GM20000 (cell line): ENCODE measurements at regions not wholly inside any gene's neighbourhood (a gene's known extent, or its start where the extent isn't known, plus 50 kb on each side); places are given as distances from the start of the nearest gene placed in this dataset.
A peak's percentile ranks its signal among the peaks of the same experiment; 100 is the strongest.
"Not testable (repeated sequence)": the region's sequence is repeated elsewhere in the genome, so short reads cannot be mapped to it uniquely, and the experiment has no call there.

Experiments used
- DNase-seq: peaks from one replicate; pipeline ENCODE4 v3.0.0; 2012; ENCODE audit warnings: low spot score
- TF ChIP-seq, protein P1 (sequence below): IDR thresholded peaks from 2 replicates; pipeline ENCODE4 v1.5.1; 2012; ENCODE audit warnings: mild to moderate bottlenecking, control low read depth; ENCODE audit errors: extremely low read depth, missing control alignments

GRCh38 chr9:1918622-1919021 is 96.5 kb upstream of the SMARCA2 start:
- TF ChIP-seq, protein P1, sequence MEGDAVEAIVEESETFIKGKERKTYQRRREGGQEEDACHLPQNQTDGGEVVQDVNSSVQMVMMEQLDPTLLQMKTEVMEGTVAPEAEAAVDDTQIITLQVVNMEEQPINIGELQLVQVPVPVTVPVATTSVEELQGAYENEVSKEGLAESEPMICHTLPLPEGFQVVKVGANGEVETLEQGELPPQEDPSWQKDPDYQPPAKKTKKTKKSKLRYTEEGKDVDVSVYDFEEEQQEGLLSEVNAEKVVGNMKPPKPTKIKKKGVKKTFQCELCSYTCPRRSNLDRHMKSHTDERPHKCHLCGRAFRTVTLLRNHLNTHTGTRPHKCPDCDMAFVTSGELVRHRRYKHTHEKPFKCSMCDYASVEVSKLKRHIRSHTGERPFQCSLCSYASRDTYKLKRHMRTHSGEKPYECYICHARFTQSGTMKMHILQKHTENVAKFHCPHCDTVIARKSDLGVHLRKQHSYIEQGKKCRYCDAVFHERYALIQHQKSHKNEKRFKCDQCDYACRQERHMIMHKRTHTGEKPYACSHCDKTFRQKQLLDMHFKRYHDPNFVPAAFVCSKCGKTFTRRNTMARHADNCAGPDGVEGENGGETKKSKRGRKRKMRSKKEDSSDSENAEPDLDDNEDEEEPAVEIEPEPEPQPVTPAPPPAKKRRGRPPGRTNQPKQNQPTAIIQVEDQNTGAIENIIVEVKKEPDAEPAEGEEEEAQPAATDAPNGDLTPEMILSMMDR, result no peak
- DNase-seq, result no peak

- TF ChIP-seq, protein P1, result no peak
- DNase-seq, result no peak
Observed at GRCh38 chr9:1919229-1919628, 95.9 kb upstream of the SMARCA2 start.

GRCh38 chr9:1920386-1920785 is 94.8 kb upstream of the SMARCA2 start:
- DNase-seq, result no peak

GRCh38 chr9:1922026-1922425 is 93.1 kb upstream of the SMARCA2 start:
- TF ChIP-seq, protein P1, result no peak
- DNase-seq, result no peak

More at GRCh38 chr9:1920386-1920785, 94.8 kb upstream of the SMARCA2 start:
- TF ChIP-seq, protein P1, result no peak

- TF ChIP-seq, protein P1, result no peak
- no peak for DNase-seq
Observed at GRCh38 chr9:1927546-1927945, 87.6 kb upstream of the SMARCA2 start.

DNA sequence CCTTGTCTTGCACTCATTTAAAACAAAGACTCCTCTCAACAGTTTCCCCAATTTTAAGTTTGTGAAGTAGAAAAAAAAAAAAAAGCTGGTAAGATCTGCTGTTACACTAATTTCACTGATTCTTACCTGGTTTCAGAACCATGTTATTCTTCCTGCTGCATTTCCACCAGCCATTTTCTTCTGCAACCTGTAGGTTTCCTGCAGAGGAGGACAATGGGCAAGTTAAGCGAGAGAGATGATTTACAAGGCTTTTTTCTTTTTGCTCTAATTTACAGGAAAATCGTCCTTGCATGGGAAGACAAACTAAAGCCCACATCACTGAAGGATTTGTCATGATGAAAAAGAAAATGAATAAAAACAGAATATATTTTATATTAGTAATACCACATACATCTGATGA is 86.0 kb upstream of the SMARCA2 start:
- TF ChIP-seq, protein P1, result no peak
- DNase-seq, result no peak

DNA sequence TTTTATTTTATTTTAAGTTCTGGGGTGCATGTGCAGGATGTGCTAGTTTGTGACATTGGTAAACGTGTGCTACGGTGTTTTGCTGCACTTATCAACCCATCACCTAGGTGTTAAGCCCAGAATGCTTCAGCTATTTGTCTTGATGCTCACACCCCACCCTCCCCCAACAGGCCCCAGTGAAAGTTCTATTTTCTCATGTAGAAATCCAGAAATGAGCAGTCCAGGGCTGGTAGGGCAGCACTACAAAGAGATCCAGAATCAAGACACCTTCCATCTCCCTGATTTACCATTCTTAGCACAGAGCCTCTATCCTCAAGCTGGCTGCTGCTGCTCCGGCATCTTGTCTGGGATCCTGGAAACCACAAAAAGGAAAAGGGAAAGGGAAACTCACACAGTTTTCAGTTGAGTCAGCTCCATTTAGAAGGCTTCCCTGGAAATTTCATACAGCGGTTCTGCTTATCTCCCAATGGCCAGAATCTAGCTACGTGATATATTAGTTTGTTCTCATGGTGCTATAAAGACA is 85.4 kb upstream of the SMARCA2 start:
- peak; percentile 19 for DNase-seq
- TF ChIP-seq, protein P1, result no peak

- DNase-seq, result not testable (repeated sequence)
Observed at GRCh38 chr9:1930245-1930736, 84.9 kb upstream of the SMARCA2 start.
